HK-2 (cell line): ENCODE measurements at regions not wholly inside any gene's neighbourhood (a gene's known extent, or its start where the extent isn't known, plus 50 kb on each side); places are given as distances from the start of the nearest gene placed in this dataset.
"Not testable (repeated sequence)": the region's sequence is repeated elsewhere in the genome, so short reads cannot be mapped to it uniquely, and the experiment has no call there.

Experiments used
- DNase-seq: peaks from one replicate; pipeline ENCODE4 v3.0.0-alpha.2; 2018; ENCODE audit not compliant: unreplicated experiment

- DNase-seq: no peak
Observed at GRCh38 chr7:125390981-125391380, 461.4 kb upstream of the POT1 start.

- DNase-seq: no peak
Observed at GRCh38 chr7:125386211-125386610, 456.6 kb upstream of the POT1 start.

GRCh38 chr7:125383324-125383723, 453.7 kb upstream of the POT1 start:
- no peak for DNase-seq

- no peak for DNase-seq
Observed at GRCh38 chr7:125382401-125382800, 452.8 kb upstream of the POT1 start.

DNA sequence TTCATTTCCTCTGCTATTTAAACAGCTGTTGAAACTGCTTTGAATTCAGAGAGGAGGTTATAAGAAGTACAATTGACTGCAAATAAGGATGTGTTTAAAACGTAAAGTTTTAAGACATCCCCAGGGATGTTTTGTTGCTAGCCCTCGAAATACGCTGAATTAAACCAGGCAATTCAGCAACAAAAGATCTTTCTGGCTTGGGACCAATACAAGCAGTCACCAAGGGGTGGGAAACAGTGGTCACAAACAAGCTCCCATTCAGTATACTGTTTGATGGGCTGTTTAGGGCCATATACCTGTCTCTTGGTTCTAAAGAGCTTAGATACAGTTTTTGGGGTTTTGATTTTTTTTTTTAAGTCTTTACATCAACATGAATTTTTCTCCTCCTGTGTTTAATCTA, 446.3 kb upstream of the POT1 start:
- DNase-seq: no peak

GRCh38 chr7:125370502-125370901, 440.9 kb upstream of the POT1 start:
- DNase-seq: no peak

DNA sequence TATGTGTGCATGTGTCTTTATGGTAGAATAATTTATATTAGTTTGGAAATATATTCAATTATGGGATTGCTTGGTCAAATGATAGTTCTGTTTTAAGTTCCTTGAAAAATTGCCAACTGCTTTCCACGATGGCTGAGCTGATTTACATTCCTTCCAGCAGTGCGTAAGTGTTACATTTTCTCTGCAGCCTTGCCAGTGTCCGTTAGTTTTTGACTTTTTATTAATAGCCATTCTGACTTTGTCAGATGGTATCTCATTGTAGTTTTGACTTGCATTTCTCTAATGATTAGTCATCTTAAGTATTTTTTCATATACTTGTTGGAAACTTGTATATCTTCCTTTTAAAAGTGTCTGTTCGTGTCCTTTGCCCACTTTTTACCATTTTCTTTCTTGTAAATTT, 434.2 kb upstream of the POT1 start:
- DNase-seq: no peak

DNA sequence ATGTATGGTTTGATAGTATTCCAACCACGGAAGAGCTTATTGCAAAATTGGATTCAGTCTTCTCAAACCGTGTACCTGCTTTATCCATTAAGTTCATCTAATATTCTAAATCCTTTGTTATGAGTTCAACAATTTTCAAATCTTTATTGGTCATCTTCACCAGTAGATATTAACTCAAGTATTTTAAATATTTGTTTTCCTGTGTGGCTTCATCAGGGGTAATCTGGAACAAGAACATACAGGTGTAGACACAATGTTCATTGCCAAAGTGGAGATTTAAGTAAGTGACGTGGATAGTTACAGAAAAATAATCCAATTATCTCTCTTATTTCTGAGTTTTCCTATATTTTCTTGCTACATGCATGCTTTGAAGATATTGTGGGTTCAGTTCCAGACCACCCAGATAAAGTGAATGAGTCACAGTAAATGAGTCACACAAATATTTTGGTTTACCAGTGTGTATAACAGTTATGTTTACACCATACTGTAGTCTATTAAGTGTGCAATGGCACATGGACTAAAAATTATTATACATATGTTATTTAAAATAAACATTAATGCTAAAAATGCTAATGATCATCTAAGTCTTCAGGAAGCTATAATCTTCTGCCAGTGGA, 429.0 kb upstream of the POT1 start:
- no peak for DNase-seq

GRCh38 chr7:125357676-125358455, 428.2 kb upstream of the POT1 start:
- DNase-seq: no peak

GRCh38 chr7:125355899-125356298, 426.3 kb upstream of the POT1 start:
- peak; percentile 1 for DNase-seq

GRCh38 chr7:125347269-125347668, 417.6 kb upstream of the POT1 start:
- no peak for DNase-seq

DNA sequence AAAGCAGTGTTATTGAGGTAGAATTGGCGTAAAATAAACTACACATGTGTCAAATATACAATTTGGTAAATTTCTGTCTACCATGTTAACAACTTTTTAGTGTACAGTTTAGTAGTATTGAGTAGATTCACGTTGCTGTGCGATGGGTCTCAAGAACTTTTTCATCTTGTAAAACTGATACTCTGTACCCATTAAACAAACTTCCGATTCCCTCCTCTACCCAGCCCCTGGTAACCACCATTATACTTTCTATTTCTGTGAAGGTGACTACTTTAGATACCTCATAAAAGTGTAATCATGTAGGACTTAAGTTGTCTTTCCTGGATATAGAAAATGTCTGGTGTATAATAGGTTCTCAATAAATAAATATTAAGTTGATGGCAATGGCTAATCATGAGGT, 408.5 kb upstream of the POT1 start:
- no peak for DNase-seq

- no peak for DNase-seq
Observed at GRCh38 chr7:125336326-125336725, 406.7 kb upstream of the POT1 start.

DNA sequence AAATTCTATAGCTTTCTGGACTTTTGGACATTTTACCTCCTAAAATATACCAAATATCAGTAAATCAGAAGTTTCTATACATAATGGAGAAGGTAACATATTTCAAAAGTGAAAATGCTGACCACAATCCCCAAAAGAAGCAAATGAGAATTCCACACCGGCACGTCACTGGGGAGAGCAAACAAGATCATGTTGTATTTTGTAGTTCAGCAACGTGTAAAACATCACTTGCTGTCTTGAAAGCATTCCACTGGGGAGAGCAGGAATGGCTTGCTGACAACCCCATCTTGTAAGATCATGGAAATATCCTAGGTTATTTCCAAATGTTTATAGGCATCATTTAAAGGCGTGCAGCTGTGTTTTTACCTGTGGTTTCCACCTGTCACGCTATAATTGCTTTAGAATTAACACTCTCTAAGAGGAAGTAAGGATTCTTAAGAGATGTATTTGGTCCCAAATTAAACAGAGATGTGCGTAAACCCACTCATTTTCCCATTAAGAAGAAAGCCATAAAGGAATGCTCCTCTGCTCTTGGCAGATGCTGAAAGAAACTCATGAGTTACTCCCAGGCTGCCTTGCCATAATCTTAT, 397.1 kb upstream of the POT1 start:
- DNase-seq: no peak

DNA sequence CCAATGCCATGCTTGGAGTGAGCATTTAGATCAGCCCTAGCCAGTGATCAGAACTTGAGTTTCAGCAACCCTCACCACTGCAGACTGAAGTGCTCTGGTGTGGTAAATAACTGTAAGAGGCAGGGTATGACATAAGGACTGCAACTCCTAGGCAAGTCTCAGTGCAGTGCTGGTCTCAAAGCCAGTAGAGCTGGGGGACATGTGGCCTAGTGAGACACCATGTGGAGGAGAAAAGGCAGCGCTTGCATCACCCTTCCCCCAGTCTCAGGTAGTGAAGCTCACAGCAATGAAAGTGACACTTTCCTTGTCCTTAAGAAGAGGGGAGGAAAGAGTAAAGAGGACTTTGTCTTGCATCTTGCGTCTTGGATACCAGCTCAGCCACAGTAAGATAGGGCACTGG, 386.8 kb upstream of the POT1 start:
- DNase-seq: peak; percentile 39

DNA sequence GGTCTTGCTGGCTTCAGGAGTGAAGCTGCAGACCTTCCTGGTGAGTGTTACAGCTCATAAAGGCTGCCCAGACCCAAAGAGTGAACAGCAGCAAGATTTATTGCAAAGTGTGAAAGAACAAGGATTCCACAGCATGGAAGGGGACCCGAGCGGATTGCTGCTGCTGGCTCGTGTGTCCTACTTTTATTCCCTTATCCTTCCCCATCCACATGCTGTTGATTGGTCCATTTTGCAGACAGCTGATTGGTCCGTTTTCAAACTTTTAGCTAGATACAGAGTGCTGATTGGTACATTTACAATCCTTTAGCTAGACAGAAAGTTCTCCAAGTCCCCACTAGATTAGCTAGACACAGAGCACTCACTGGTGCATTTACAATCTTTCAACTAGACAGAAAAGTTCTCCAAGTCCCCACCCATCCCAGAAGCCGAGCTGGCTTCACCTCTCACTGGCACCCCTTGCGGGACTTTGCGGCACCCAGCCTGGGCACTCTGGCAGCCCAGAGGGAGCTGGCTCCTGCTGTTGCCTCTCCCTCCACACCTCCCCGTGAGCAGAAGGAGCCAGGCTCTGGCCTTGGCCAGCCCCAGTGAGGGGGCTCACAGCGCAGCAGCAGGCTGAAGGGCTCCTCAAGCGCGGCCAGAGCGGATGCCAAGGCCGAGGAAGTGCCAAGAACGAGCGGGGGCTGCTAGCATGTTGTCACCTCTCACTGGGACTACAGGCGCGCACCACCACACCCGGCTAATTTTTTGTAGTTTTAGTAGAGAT, 369.6 kb upstream of the POT1 start:
- no peak for DNase-seq

GRCh38 chr7:125279961-125280360, 350.3 kb upstream of the POT1 start:
- no peak for DNase-seq

DNA sequence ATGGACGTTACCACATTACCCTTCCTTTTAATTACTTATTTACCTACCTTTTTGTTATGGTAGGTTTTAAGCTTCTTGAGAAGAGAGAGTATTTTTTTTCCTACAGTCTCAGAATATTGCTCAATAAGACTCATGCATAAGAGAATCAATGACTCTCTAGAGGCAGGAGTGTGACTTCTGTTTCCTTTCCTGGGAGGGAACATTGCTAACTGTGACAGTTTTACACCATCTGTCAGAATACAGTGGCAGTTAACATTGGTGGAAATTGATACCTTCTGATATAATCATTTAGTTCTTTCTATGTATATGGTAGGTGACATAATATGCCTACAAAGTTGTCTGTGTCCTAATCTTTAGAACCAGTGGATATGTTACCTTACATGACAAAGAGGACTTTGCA, 348.7 kb upstream of the POT1 start:
- DNase-seq: no peak

DNA sequence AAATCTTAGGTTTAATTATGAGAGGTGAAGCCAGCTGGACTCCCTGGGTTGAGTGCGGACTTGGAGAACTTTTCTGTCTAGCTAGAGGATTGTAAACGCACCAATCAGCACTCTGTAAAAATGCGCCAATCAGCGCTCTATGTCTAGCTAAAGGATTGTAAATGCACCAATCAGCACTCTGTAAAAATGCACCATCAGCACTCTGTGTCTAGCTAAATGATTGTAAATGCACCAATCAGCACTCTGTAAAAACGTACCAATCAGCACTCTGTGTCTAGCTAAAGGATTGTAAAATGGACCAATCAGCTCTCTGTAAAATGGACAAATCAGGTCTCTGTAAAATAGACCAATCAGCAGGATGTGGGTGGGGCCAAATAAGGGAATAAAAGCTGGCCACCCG, 345.1 kb upstream of the POT1 start:
- not testable (repeated sequence) for DNase-seq

GRCh38 chr7:125264174-125264856, 334.7 kb upstream of the POT1 start:
- DNase-seq: not testable (repeated sequence)

DNA sequence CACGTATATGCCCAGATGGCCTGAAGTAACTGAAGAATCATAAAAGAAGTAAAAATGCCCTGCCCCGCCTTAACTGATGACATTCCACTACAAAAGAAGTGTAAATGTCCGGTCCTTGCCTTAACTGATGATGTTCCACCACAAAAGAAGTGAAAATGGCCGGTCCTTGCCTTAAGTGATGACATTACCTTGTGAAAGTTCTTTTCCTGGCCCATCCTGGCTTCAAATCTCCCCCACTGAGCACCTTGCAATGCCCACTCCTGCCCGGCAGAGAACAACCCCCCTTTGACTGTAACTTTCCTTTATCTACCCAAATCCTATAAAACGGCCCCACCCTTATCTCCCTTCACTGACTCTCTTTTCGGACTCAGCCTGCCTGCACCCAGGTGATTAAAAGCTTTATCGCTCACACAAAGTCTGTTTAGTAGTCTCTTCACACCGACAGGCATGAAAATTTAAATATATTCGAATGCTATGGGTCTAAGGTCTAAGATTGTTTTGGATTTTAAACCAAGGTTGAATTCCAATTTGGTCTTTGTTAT, 329.3 kb upstream of the POT1 start:
- not testable (repeated sequence) for DNase-seq

DNA sequence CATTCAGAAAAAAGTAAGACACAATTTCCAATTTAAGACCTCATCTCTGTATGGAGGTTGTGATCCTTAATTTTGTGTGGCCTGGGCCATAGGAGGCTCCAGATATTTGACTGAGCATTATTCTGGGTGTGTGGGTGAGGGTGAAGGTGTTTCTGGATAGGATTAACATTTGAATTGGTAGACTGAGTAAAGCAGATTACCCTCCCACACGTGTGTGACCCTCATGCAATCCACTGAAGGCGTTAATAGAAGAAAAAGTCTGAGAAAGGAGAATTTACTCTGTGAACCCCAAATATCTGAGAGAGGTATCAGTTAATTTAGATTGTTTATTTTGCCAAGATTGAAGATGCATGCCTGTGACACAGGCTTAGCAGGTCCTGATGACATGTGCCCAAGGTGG, 328.0 kb upstream of the POT1 start:
- no peak for DNase-seq
